ENCODE measurements at regions not wholly inside any gene's neighbourhood (a gene's known extent, or its start where the extent isn't known, plus 50 kb on each side); places are given as distances from the start of the nearest gene placed in this dataset.

DNA sequence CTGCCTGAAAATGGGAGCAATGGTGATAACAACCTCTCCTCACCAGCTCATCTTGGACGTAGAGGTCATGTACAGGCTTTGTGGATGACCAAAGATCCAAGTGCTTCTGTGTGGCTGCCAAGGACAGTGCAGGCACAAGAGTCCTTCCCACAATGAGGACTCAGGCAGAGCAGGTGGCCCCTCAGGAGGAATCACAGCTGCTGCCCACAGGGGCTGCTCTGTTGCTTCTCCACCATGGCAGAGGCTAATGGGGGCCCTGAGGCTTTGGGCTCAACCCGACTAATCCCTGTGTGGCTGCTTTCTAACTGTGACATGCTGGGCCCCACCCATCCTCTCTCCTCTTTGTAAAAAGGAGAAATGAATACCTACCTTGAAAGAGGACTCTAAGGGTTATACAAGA, 58.1 kb upstream of the MRPS22 start:
- no peak for DNase-seq

DNA sequence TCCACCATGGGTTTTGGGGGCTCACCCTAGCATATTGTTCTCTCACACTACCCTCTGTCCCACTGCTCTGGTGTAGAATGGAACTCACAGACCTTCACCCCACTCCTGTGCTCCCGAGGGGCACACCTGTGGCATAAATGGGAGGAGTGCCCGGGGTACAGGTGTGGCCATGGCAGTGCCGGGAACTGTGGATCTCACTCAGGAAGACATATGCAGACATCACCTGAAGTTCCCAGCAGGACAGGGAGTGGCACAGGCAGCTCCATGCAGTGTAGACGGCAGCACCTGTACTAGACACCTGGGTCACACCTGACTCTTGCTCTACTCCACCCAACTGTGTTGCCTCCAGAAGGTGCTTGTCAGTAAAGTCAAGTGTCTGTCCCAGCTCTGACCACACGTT, 57.6 kb upstream of the MRPS22 start:
- no peak for DNase-seq

DNA sequence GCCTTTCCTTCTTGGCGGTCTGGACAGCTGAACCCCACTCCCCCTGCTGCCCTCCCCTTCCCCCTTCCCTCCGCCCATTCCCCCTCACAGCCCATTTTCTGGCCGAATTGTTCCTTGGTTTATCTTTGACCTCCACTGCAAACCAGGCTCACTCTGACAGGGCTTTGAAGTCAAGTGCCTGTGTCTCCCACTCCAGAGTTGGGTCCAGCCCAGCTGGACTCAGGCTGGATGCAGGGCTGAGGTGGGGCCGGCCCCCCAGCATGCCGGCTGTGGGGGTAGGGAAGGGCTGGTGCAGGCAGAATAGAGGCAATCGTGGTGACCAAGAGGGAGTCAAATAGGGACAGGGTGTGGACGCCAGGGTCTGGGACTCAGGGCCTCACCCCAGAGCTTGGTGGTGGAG, 57.0 kb upstream of the MRPS22 start:
- no peak for DNase-seq

DNA sequence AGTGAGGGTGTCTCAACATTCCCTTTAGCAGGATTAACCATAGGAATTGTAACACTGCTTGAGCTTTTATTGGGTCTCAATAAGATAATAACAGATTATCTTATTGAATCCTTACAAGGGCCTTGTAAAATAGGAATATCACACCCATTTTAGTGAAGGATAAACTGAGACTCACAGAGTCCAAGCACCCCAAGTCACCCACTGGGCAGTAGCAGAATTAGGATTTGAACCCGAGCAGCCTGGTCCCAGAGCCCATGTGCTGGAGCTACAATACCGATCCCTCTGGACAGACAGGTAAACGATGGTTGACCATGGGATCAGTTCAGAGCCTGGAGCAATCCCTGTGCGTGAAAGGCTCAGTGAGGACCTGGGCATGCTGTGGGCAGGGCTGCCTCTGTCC, 56.3 kb upstream of the MRPS22 start:
- DNase-seq, result no peak

DNA sequence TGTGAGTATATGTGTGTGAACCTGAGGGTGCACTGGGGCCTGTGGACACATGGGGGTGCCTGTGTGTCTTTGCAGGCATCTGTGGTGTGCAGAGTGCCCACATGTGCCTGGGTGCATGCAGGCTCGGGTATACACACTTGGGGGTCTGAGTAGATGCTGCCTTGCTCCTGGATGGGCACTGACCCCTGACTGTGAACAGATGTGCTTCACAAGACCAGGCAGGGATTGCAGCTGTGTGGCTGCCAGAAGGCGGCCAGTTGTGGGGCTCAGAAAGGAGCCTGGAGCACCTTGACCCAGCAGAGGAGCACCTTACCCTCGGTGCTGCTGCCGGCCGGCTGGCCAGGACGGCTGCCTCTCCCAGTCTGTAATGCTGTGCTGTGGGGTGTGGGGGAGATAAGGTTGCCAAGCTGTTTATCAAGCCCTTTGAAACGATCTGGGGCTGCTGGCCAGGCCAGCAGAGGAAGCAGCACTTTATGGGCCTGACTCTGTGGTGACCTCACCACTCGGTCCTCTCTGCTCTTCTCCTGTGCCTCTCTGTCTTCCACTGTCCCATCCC, 55.5 kb upstream of the MRPS22 start:
- no peak for DNase-seq

DNA sequence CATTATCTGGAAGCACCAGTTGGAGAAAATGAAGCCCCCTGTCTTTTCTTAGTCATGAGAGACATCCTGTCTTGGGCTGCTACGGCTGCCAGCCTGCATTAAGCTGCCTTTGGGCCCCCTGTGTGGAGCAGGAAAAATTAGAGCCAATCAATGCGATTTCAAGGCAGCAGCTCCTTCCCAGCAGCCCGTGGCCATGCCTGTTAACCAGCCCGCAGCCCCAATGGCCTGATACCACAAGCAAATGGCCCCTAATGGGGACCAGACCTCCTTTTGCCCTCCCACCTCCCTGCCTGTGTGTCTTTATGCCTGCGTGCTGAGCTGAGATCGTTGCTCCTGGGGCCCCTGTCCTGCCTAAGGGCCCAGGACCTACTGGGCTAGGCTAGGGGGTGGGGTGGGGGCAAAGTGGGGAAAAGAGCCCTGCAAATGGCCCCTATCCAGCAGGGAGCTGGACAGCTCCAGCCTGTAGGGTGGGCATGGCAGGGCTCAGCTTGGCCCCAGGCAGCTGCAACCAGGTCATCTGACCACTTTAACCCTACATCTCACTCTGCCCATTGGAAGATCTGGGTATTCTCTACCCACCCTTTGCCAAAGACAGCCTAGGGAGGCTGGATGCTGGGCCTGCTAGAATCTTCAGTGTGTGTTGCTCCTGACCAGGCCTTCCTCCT, 53.8 kb upstream of the MRPS22 start:
- DNase-seq, result no peak

DNA sequence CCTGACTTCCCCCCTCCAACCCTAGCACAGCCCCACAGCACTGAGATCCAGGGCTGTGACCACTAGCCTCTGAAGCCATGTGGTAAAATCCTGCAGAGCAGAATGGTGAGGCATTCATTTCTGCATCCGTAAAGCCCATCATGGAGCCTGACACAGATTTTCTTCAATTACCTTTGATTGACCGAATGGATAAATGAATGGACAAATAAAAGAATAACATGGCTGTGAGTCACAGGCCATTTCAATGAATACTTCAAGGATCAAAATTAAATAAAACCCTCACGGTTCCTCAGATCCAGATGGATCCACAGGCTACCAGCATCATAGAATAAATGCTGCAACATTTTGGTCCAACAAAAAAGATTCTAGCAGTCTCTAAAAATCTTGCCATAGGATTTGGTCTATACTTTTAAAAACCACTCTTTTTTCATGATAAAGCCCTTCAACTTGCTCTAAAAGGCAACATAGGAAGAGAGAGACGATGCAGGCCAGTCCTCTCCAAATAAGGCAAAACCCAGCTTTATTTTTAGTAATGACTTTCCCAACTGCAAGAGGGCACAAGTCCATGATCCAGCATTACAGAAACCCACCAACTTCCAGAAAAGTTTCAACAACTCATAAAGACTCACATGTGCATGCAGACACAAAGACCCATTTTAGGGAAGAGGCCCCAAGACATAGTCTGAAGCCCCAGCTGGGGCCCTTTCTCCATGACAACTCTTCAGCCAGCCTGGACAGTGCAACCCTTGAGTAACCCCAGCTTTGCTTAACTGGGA, 52.4 kb upstream of the MRPS22 start:
- DNase-seq, result no peak

DNA sequence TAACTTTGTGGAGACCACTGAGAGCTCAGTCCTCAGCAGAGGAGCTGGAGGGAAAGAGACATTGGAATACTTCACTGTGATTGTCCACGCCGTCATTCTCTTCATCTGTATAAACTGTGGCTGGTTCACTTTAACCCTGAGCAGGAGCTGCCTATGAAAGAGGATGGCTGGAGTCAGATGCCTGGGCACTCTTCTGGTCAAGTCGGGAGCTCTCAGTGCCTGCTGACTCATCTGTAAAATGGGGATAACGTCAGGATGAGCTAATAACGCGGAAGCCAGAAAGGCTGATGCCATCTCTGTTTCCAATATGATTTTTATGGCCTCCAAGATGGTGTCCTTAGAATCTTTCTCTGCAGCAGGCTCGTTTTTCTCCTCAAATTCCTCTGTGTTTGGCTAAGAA, 51.6 kb upstream of the MRPS22 start:
- DNase-seq, result no peak

DNA sequence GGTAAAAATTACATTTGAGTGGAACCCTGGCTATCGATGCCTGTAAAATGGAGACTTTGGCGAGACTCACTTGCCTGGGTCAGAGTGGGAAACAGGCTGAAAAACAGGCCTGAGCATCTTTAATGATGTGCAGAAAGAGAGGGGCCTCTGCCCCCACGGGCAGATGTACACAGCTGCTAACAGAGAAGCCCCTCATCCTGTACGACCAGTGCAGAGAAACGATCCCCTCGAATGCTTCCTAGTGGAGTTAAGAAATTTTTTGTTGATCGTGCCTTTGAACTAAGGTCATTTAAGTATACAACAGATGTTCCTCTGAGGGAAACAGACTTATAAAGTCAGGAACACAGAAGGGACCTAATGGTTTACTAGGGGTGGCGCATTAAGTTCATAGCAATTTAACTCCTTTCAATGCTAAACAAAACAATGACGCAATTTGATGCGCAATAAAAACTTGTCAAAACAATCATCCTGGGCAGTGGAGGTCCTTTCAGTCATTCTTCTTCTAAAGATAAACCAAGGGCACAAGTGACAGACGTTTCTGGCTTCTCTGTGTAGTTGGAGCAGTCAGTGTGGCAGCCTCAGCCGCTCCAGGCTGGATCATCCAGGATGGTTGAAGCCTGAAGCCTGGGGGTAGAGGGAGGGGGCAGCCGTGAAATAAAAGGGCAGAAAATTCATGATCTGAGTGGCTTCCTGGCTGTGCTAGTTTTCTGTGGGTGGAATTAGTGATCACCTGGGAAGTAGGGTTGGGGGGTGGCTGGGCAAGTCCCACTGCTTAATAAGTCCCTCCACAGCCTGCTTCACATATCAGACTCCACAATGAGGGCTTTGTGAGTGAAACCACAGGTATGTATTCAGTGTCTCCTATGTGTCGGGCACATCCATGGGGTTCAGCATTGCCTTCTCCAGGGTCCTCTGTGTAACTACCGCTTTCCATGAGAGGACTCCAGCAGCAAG, 50.8 kb upstream of the MRPS22 start:
- DNase-seq, result no peak

DNA sequence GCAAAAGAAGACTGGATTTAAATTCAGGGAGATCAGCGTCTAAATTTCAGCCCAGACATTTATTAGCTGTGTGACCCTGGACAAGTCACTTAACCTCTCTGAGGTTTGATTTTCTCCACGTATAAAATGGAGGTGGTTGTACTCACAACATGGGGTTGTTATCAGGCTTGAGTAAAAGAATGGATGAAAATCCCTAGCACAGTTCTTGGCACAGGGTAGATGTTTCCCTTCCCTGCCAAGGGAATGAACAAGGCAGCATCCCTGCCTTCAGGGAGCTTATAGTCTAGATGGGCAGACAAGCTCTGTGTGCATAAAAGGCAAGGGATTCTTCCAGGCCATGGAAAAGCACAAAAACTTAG, 50.2 kb upstream of the MRPS22 start:
- DNase-seq, result no peak

Data from NCI-H446 (cell line).